GM18907 (cell line): ENCODE measurements at regions not wholly inside any gene's neighbourhood (a gene's known extent, or its start where the extent isn't known, plus 50 kb on each side); places are given as distances from the start of the nearest gene placed in this dataset.

Experiments
- ATAC-seq: cut with Tn5 transposase; IDR thresholded peaks from one replicate; pipeline ENCODE4 v1.9.1; 2021; ENCODE audit warnings: mild to moderate bottlenecking, moderate library complexity; ENCODE audit not compliant: unreplicated experiment

GRCh38 chr7:25653384-25653783 lies 425.1 kb upstream of the NPVF start:
- no peak for ATAC-seq

DNA sequence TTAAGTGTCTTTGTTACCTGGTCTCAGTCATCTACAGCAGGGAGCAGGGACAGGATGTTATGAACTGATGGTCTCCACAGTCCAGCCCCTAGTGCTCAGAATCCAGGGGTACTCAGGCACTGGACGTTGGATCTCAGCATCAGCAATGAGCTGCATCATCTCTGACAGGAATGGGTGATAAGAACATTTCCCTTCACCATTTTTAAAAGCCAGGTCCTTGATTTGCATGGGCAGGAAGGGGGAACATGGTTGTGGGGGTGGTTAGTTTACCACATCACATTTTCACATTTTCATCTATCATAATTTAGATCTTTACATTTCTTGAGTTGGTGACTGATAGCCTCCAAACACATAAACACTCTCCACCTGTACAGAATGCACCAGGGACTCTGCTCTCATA lies 427.8 kb upstream of the NPVF start:
- ATAC-seq = no peak

- no peak for ATAC-seq
Observed at GRCh38 chr7:25656581-25657026, 428.3 kb upstream of the NPVF start.

- no peak for ATAC-seq
Observed at GRCh38 chr7:25658375-25658774, 430.1 kb upstream of the NPVF start.

GRCh38 chr7:25659841-25660240 lies 431.6 kb upstream of the NPVF start:
- no peak for ATAC-seq

- ATAC-seq = no peak
Observed at GRCh38 chr7:25662841-25663800, 434.8 kb upstream of the NPVF start.

DNA sequence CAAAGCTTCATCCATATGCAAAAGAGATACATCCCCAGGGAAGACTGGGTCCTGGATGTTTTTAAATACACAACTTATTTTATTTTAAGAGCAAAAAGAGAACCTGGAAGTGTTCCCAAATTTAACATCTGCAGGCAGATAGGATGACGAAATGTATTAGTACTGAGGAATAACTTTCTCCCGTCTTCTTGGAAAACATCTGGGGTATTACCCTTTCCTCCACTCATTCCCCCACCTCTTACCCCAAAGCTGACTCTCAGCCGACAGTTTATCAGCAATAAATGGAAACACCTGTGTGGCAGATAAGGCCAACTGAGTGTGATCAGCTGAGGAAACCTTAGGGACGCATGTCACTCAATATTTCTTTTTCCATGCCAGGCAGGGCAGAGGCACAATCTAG lies 435.6 kb upstream of the NPVF start:
- no peak for ATAC-seq

DNA sequence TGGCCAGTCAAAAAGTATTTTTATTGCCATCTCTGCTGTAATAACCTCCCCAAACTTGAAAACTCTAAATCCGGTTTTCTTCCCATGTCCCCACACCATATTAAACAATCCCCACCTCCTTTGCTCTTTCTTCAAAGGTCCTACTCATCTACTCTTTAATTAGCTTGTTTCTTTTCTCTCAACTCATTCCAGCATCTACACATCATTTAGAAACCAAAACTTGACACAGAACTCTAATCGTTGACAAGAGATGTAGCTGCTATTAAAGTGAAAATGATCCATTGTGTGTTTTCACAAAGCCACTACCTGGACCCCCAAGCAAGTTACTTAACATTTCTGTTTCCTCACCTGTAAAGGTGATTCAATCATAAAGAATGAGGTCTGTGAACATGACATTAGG lies 436.3 kb upstream of the NPVF start:
- ATAC-seq = no peak

DNA sequence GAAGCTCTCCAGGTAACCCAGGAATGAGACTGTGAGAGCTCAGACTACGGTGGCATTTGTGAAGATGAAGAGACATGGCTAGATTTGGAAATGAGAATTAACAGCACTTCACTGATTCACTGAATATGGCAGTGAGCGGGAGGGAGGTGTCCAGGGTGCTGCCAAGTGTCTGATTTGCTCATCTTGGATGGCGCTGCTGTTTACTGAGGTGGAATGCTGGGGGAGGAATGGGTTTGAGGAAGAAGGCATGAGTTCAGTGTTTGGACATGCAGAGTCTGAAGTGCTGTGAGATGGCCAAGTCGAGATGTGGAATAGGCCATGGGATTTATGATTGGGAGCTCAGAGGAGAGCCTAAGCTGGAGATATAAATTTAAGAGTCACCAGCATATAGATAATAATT lies 437.1 kb upstream of the NPVF start:
- ATAC-seq = no peak

- no peak for ATAC-seq
Observed at GRCh38 chr7:25665903-25666670, 437.8 kb upstream of the NPVF start.

GRCh38 chr7:25666671-25667060 lies 438.4 kb upstream of the NPVF start:
- no peak for ATAC-seq

- ATAC-seq = no peak
Observed at GRCh38 chr7:25669281-25669781, 441.0 kb upstream of the NPVF start.

GRCh38 chr7:25669961-25670841 lies 441.9 kb upstream of the NPVF start:
- no peak for ATAC-seq

DNA sequence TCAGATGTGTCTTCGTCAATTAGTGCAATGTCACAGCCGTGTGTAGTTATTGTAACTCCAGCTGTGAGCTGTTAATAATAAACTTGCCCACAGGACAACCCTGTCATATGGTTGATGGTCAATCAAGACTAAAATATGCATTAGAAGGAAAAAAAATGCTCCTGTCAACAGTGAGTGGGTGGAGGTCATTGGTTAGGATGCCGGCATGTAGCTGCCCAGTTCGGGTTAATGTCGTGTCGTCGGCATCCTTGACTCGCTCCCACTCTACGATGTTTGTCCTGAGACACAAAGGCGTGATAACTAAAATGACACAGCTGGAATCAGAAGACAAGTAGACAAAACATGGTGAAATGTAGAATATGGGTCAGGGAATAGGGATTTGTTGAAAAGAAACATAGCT lies 442.8 kb upstream of the NPVF start:
- ATAC-seq = no peak

GRCh38 chr7:25672496-25672895 lies 444.2 kb upstream of the NPVF start:
- no peak for ATAC-seq

DNA sequence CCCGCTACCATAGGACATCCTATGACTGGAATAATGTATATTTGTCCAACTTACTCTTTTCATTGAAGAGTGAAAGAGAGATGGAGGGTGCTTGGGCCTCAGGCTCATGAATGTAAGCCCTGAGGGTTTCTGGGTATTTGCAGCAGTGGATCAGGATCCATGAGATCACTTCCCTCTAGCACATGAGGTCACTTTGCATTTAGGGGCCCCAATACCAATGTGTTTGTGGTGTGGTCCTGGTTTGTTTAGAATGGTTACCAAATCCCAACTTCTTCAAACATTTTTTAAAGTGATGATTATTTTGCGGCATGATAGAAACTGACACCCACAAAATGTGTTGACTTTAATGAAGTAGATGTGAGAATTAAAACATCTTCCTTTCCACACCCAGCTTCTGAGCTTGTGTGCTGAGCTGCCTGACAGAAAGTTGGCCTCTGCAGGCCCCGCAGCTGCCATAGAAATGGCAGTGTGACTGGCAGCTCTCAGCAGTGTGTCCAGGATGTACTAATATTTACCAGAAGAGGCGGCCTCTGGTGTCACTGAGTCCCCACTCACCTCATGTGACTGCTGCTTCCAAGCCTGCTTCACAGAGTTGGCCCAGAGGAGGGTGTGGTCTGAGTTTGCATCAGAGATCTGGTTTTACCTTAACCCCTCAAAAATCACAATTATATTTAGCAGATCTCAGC lies 447.6 kb upstream of the NPVF start:
- no peak for ATAC-seq

DNA sequence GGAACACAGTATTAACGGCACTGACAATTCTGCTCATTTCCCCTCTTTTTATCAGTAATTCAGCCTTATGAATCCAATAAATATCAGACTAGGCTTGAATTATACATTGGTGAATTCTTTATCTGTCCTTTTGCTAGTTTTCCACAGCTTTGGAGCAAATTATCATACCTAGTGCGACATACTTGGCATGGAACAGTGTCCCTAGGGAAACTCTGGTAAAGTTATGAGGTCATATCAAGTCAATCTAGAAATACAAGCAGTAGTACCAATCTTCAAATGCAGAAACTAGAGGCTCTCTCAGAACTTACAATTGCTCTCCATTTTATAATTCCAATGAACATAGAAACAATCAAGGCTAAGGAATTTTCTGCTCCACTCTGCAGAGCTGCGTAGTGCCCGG lies 449.3 kb upstream of the NPVF start:
- no peak for ATAC-seq

DNA sequence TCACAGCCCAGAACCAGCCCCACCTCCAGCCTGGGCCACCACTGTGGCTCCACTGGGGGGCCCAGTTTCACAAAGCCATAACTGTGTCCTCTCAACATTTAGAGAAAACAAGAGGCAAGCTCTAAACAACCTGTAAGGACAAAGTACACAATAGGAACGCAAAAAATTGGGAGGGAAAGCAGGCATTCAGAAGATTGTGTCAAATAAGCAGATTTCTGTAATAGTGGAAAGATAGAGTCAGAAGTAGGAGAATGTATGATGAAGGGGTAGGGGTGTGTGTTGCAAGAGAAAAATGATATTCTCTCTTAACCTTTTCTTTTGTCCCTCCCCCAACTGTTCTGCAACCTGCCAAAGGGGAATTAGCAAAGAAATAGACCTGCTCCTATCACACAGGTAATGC lies 449.9 kb upstream of the NPVF start:
- no peak for ATAC-seq

GRCh38 chr7:25680636-25681035 lies 452.4 kb upstream of the NPVF start:
- ATAC-seq = no peak

DNA sequence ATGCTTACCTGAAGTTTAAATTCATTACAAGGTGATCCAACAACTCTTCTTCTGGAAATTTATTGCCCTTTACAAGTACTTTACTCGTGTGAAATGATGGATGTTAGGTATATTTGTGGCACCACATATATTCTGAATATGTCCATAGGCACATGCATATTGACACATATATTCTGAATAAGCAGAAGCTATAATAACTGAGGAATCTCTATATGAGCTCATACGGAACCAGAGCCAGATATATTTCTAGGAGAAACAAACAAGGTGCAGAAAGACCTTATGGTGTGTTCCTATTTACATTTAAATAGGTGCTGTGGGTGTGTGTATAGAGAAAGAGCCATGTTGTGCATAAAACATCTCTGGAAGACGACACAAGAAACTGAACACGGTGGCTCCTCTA lies 456.1 kb upstream of the NPVF start:
- no peak for ATAC-seq
